H1 (cell line): ENCODE measurements at regions not wholly inside any gene's neighbourhood (a gene's known extent, or its start where the extent isn't known, plus 50 kb on each side); places are given as distances from the start of the nearest gene placed in this dataset.
"Not testable (repeated sequence)": the region's sequence is repeated elsewhere in the genome, so short reads cannot be mapped to it uniquely, and the experiment has no call there.

Source experiments
- CTCF ChIA-PET: fragments of 300-600 bp; sonication (Branson Sonifier 250); formaldehyde crosslinking; loops from one replicate; lab custom pipeline; 2021; ENCODE audit not compliant: partially characterized antibody; lab: Charles Lee
- POLR2A ChIA-PET: fragments of 300-600 bp; sonication (Branson Sonifier 250); formaldehyde crosslinking; loops from one replicate; lab custom pipeline; 2021; ENCODE audit warnings: inconsistent platforms; ENCODE audit not compliant: partially characterized antibody; lab: Charles Lee
- DNase-seq, 2 experiments: peaks; one replicate each; pipeline versions ENCODE4 v3.0.0 to v3.0.0-alpha.2; 2010 to 2022; ENCODE audit warnings: low spot score in 2 of 2, low read depth in 1 of 2, mixed read lengths in 1 of 2
- FAIRE-seq: peaks from 2 replicates; lab custom pipeline; 2011; peaks lifted over from hg19 to GRCh38; lab: Jason Lieb, UNC
- H2AFZ ChIP-seq: 2 replicates; pipeline ENCODE4 v1.8.1; 2012; ENCODE audit warnings: low read length, inconsistent platforms
- H2AK5ac ChIP-seq: 2 replicates; pipeline ENCODE4 v1.6.1; 2013; ENCODE audit warnings: low read depth, low read length
- H2BK120ac ChIP-seq: replicated peaks from 2 replicates; pipeline ENCODE3; 2013; ENCODE audit warnings: low read depth, low read length, inconsistent platforms
- H2BK12ac ChIP-seq: 2 replicates; pipeline ENCODE4 v1.6.1; 2013; ENCODE audit warnings: low read depth, low read length
- H2BK15ac ChIP-seq: 2 replicates; pipeline ENCODE4 v1.6.1; 2013; ENCODE audit warnings: low read length
- H2BK20ac ChIP-seq: 2 replicates; pipeline ENCODE4 v1.6.1; 2013; ENCODE audit warnings: low read length
- H2BK5ac ChIP-seq: 2 replicates; pipeline ENCODE4 v1.6.1; 2013; ENCODE audit warnings: low read depth, low read length
- H3K14ac ChIP-seq: 2 replicates; pipeline ENCODE4 v1.6.1; 2013; ENCODE audit warnings: inconsistent platforms; ENCODE audit not compliant: insufficient read length
- H3K18ac ChIP-seq: 2 replicates; pipeline ENCODE4 v1.6.1; 2013; ENCODE audit warnings: low read length; ENCODE audit errors: extremely low read depth
- H3K23ac ChIP-seq: 2 replicates; pipeline ENCODE4 v1.6.1; 2013; ENCODE audit warnings: inconsistent platforms; ENCODE audit not compliant: insufficient read length
- H3K23me2 ChIP-seq: 2 replicates; pipeline ENCODE4 v1.6.1; 2013; ENCODE audit warnings: low read depth, low read length
- H3K27ac ChIP-seq: 2 replicates; pipeline ENCODE4 v1.6.1; 2011; ENCODE audit warnings: low read depth, low read length, inconsistent platforms
- H3K27me3 ChIP-seq, 4 experiments: replicated peaks in 1 of 4; 1 replicate in 1 of 4; 2 replicates in 3 of 4; pipeline versions ENCODE4 v1.6.1 to v1.8.1; 2011 to 2013; ENCODE audit warnings: low read length in 3 of 4, mild to moderate bottlenecking in 3 of 4, inconsistent platforms in 2 of 4, mixed read lengths in 2 of 4, moderate library complexity in 1 of 4; ENCODE audit not compliant: control insufficient read depth in 3 of 4, insufficient read depth in 3 of 4; ENCODE audit errors: extremely low read depth in 1 of 4
- H3K36me3 ChIP-seq, 4 experiments: 2 replicates each; pipeline versions ENCODE4 v1.6.1 to v1.8.1; 2011 to 2013; ENCODE audit warnings: mild to moderate bottlenecking in 4 of 4, low read length in 3 of 4, moderate library complexity in 2 of 4, control low read depth in 1 of 4, inconsistent platforms in 1 of 4; ENCODE audit not compliant: insufficient read depth in 4 of 4, control insufficient read depth in 2 of 4
- H3K4ac ChIP-seq: replicated peaks from 2 replicates; pipeline ENCODE3; 2013; ENCODE audit warnings: low read length, low read depth, mixed read lengths, inconsistent platforms; ENCODE audit not compliant: insufficient read length
- H3K4me1 ChIP-seq, 4 experiments: replicated peaks in 1 of 4; 1 replicate in 1 of 4; 2 replicates in 3 of 4; pipeline versions ENCODE4 v1.6.1 to v1.8.1; 2011 to 2013; ENCODE audit warnings: low read length in 3 of 4, inconsistent platforms in 2 of 4, mixed read lengths in 1 of 4; ENCODE audit not compliant: insufficient read depth in 4 of 4, control insufficient read depth in 3 of 4
- H3K4me2 ChIP-seq, 2 experiments: 2 replicates each; pipeline versions ENCODE4 v1.6.1 to v1.8.1; 2011 to 2013; ENCODE audit warnings: low read depth in 2 of 2, low read length in 2 of 2, control low read depth in 1 of 2, inconsistent platforms in 1 of 2, mild to moderate bottlenecking in 1 of 2; ENCODE audit not compliant: insufficient read depth in 1 of 2
- H3K4me3 ChIP-seq, 4 experiments: fragments of 200-600, 300-600 bp in 1 of 4; sonication (generic), shearing (Covaris generic), sonication (Bioruptor Twin) in 1 of 4; 2 replicates each; pipeline versions ENCODE4 v1.5.1 to v1.8.1; 2011 to 2016; ENCODE audit warnings: low read length in 4 of 4, low read depth in 3 of 4, control low read depth in 2 of 4, inconsistent platforms in 2 of 4, mild to moderate bottlenecking in 2 of 4, mixed read lengths in 1 of 4, moderate library complexity in 1 of 4; ENCODE audit not compliant: insufficient read depth in 2 of 4; ENCODE audit errors: extremely low read depth in 1 of 4
- H3K56ac ChIP-seq: replicated peaks from 2 replicates; pipeline ENCODE3; 2013; ENCODE audit warnings: low read depth, mild to moderate bottlenecking, mixed read lengths, low read length, inconsistent platforms; ENCODE audit not compliant: insufficient read length
- H3K79me1 ChIP-seq: 2 replicates; pipeline ENCODE4 v1.6.1; 2013; ENCODE audit warnings: low read depth, low read length, control low read depth
- H3K79me2 ChIP-seq, 2 experiments: 2 replicates each; pipeline versions ENCODE4 v1.6.1 to v1.8.1; 2012 to 2013; ENCODE audit warnings: low read length in 2 of 2, mild to moderate bottlenecking in 2 of 2, inconsistent platforms in 1 of 2; ENCODE audit not compliant: insufficient read depth in 2 of 2, control insufficient read depth in 1 of 2
- H3K9ac ChIP-seq, 4 experiments: replicated peaks in 1 of 4; 1 replicate in 1 of 4; 2 replicates in 3 of 4; pipeline versions ENCODE4 v1.6.1 to v1.8.1; 2011 to 2013; ENCODE audit warnings: low read depth in 3 of 4, low read length in 3 of 4, control low read depth in 2 of 4, mild to moderate bottlenecking in 2 of 4, moderate library complexity in 2 of 4, inconsistent platforms in 1 of 4; ENCODE audit errors: extremely low read depth in 1 of 4
- H3K9me3 ChIP-seq, 2 experiments: 2 replicates each; pipeline versions ENCODE4 v1.6.1 to v1.8.1; 2012 to 2013; ENCODE audit warnings: mild to moderate bottlenecking in 2 of 2, moderate library complexity in 2 of 2, control low read depth in 1 of 2, inconsistent platforms in 1 of 2, low read depth in 1 of 2, low read length in 1 of 2, mixed read lengths in 1 of 2; ENCODE audit not compliant: insufficient read depth in 2 of 2
- H4K20me1 ChIP-seq, 2 experiments: replicated peaks in 1 of 2; 2 replicates each; pipeline versions ENCODE3 to v1.8.1; 2011 to 2013; ENCODE audit warnings: inconsistent platforms in 2 of 2, low read length in 2 of 2, mild to moderate bottlenecking in 1 of 2; ENCODE audit not compliant: insufficient read depth in 2 of 2, control insufficient read depth in 1 of 2
- H4K5ac ChIP-seq: 2 replicates; pipeline ENCODE4 v1.6.1; 2013; ENCODE audit warnings: low read length, low read depth, mixed read lengths, inconsistent platforms; ENCODE audit not compliant: insufficient read length
- H4K8ac ChIP-seq: 2 replicates; pipeline ENCODE4 v1.8.0; 2013; ENCODE audit warnings: mild to moderate bottlenecking, moderate library complexity, low read length, inconsistent platforms; ENCODE audit not compliant: insufficient read depth; ENCODE audit errors: extremely low read depth
- H4K91ac ChIP-seq: replicated peaks from 2 replicates; pipeline ENCODE3; 2013; ENCODE audit warnings: low read length, mixed read lengths, inconsistent platforms; ENCODE audit not compliant: insufficient read length
- WGBS, 2 experiments: shearing (Covaris generic) in 1 of 2; methylation state at CpG; one replicate each; pipeline versions ENCODE4 v1.1.6 to v1.1.7; 2013 to 2015; ENCODE audit warnings: low lambda C conversion rate in 2 of 2, mixed read lengths in 2 of 2, inconsistent platforms in 1 of 2, low coverage in 1 of 2, missing lambda C conversion rate in 1 of 2; ENCODE audit not compliant: insufficient replicate concordance in 2 of 2, insufficient coverage in 1 of 2, insufficient read length in 1 of 2; ENCODE audit errors: extremely low coverage in 1 of 2, missing lambda C conversion rate in 1 of 2; 5-methylcytosine and 5-hydroxymethylcytosine counted together

GRCh38 chr20:29109386-29109785, 2148.1 kb upstream of the DEFB115 start:
- H3K36me3 ChIP-seq, H3K4ac ChIP-seq, H4K91ac ChIP-seq, H2BK15ac ChIP-seq, H3K23ac ChIP-seq, H4K20me1 ChIP-seq, H3K9ac ChIP-seq, H3K56ac ChIP-seq, H3K4me2 ChIP-seq, H4K8ac ChIP-seq, CTCF ChIA-PET, POLR2A ChIA-PET, H2BK120ac ChIP-seq, H4K5ac ChIP-seq, H3K4me3 ChIP-seq, H3K4me1 ChIP-seq, H3K23me2 ChIP-seq, H3K79me1 ChIP-seq, H2BK5ac ChIP-seq, H2BK20ac ChIP-seq, H3K14ac ChIP-seq, H3K27me3 ChIP-seq, H2AFZ ChIP-seq, H2AK5ac ChIP-seq, H3K79me2 ChIP-seq, H2BK12ac ChIP-seq, DNase-seq, H3K18ac ChIP-seq, H3K27ac ChIP-seq, FAIRE-seq: not testable (repeated sequence)
- 79% methylated on average over 2 of the region's 2 CpGs; no CpG with 5 or more reads in 1 of the 2 experiments for WGBS, 2 experiments
- peaks cover 8 to 37% of the 10 kb centered on the region in 2 experiments; a peak in 3 of 4 replicates for H3K9me3 ChIP-seq

- H2AK5ac ChIP-seq, H2BK120ac ChIP-seq, H3K4ac ChIP-seq, POLR2A ChIA-PET, H3K14ac ChIP-seq, H2BK5ac ChIP-seq, H2AFZ ChIP-seq, H2BK20ac ChIP-seq, H3K27me3 ChIP-seq, H4K20me1 ChIP-seq, H3K79me1 ChIP-seq, H3K36me3 ChIP-seq, H2BK12ac ChIP-seq, H3K18ac ChIP-seq, H3K4me1 ChIP-seq, H3K56ac ChIP-seq, H4K5ac ChIP-seq, FAIRE-seq, CTCF ChIA-PET, H3K27ac ChIP-seq, H2BK15ac ChIP-seq, H4K8ac ChIP-seq, H3K9ac ChIP-seq, H3K79me2 ChIP-seq, H4K91ac ChIP-seq, H3K4me3 ChIP-seq, DNase-seq, H3K4me2 ChIP-seq, H3K23ac ChIP-seq, H3K23me2 ChIP-seq: not testable (repeated sequence)
- 78% methylated on average over 4 of the region's 4 CpGs; no CpG with 5 or more reads in 1 of the 2 experiments for WGBS, 2 experiments
- H3K9me3 ChIP-seq, result peaks cover 29 to 59% of the 10 kb centered on the region in 2 experiments
These were observed 2142.4 kb upstream of the DEFB115 start for GRCh38 chr20:29115097-29115496.
